Endothelial cell of hepatic sinusoid (primary cell): ENCODE measurements at regions not wholly inside any gene's neighbourhood (a gene's known extent, or its start where the extent isn't known, plus 50 kb on each side); places are given as distances from the start of the nearest gene placed in this dataset.

ENCODE experiments used
- in situ Hi-C: cut with HindIII; loops from 2 replicates; pipeline ENCODE4 v1.10.0; 2017; ENCODE audit warnings: low sequenced_read_pairs

GRCh38 chr21:19900149-19900548 is 1098.1 kb upstream of the NCAM2 start:
- in situ Hi-C loops: no loop called here

DNA sequence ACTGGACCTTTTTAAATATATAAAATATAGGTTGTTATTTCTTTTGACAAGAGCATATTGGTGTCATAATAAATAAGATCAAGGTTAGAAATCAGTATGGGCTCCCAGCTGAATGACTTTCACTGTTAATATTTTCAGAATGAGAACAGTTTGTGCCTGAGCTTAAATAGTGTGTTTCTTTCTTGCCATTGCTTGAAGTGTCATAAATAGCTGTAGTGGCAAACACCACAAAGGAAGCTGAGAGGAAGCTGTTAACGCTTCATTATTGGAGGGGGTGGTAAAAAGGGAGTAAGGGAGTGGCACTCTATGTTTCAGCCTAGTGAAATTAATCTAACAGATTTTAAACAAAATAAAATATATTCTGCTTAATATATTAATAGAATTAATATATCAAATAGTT is 1089.8 kb upstream of the NCAM2 start:
- in situ Hi-C loops: no loop called here

DNA sequence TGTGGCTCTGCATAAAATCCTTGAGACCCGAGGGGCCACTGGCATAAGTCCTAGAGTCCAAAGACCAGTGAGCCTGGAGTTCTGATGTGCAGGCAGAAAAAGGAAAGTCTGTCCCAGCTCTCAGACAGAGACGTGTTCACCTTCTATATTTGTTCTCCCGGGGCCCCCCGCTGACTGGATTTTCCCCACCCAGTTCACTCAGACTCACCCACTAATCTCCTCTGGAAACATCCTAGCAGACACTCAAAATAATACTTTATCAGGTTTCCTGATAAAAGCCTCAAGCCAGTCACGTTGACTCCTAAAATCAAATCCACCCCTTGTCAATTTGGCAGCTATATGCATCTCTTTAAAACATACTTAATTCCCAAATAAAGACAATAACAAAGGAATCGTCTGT is 1084.2 kb upstream of the NCAM2 start:
- in situ Hi-C loops: no loop called here

GRCh38 chr21:19921211-19921610 is 1077.0 kb upstream of the NCAM2 start:
- in situ Hi-C loops: no loop called here

- in situ Hi-C loops: no loop called here
Observed at GRCh38 chr21:19922122-19922521, 1076.1 kb upstream of the NCAM2 start.

- in situ Hi-C loops: no loop called here
Observed at GRCh38 chr21:19935467-19935866, 1062.7 kb upstream of the NCAM2 start.

- in situ Hi-C loops: no loop called here
Observed at GRCh38 chr21:19937619-19938018, 1060.6 kb upstream of the NCAM2 start.

DNA sequence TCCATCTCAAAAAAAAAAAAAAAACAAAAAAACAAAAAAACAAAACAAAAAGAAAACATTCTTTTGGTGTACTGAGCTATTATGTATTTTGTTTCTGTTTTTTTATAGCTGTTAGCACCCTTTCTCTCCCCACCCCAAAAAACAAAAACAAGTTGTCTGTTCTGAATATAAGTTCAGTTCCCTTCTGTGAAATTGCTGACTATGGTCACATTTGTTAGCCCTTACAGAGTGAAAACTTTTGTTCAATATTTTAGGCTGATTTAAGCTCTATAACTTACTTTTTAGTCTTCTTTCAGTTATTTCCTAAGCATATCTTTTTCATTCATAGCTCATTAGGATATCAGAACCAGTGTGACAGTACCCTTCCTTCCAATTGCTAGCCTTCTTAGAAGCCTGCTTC is 1056.6 kb upstream of the NCAM2 start:
- in situ Hi-C loops: no loop called here

- in situ Hi-C loops: no loop called here
Observed at GRCh38 chr21:19950347-19950746, 1047.9 kb upstream of the NCAM2 start.

DNA sequence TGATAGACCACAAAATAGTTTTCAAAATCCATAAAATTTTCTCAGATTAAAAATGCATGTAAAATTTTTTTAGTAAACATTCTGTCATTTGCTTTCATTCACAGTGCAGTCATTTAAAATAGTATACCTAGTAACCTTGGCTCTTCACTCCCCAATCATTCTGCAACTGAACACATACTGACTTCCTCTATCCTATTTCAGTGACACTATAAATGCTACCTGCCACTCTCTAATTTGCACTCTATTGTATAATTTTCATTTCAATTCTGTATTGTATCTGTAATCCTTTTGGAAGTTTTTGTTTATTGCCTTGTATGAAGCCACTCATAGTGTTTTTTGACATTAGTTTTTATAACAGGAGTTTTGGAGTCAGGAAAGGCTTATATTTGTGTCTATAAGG is 1029.1 kb upstream of the NCAM2 start:
- in situ Hi-C loops: no loop called here

- in situ Hi-C loops: no loop called here
Observed at GRCh38 chr21:19981938-19982337, 1016.3 kb upstream of the NCAM2 start.

DNA sequence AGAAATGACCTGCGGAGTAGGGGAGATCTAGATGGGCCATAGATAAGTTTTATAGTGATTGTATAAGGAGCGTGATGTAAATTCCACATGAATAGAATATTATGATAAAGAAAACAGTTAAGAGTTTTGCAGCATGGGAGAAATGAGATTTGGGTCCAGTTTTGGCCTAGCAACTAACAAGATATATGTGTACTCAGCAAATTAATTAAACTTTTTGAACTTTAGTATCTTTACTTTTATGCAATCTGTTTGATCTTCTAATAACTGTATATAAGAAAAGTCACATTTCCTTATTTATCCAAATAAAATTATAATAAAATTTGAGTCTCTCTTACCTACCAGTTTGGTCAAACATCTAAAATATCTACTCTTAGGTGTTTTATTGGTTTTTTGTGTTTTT is 1011.8 kb upstream of the NCAM2 start:
- in situ Hi-C loops: no loop called here

DNA sequence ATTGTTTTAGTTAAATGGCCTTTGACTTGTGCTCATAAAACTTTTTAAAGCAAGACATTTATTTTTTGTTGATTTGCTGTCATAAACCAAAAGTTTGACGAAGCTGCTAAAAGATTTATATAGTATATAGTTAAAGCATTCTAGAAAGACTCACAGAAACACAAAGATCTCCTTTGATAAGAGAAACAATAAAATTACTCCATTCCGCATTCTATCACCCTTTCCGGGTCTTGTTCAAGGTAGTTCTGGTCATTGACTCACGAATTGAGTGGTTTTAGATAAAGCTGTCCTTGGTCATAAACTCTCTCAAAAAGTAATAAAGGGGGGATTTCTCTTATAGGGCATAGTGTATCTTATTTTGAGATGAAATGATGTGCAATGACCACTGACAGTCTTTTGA is 1010.5 kb upstream of the NCAM2 start:
- in situ Hi-C loops: no loop called here

- in situ Hi-C loops: no loop called here
Observed at GRCh38 chr21:19992540-19992939, 1005.7 kb upstream of the NCAM2 start.

- in situ Hi-C loops: no loop called here
Observed at GRCh38 chr21:19993268-19993667, 1004.9 kb upstream of the NCAM2 start.

- in situ Hi-C loops: no loop called here
Observed at GRCh38 chr21:19995253-19995652, 1003.0 kb upstream of the NCAM2 start.

GRCh38 chr21:19998453-19998852 is 999.8 kb upstream of the NCAM2 start:
- in situ Hi-C loops: no loop called here

GRCh38 chr21:19999369-20000272 is 998.6 kb upstream of the NCAM2 start:
- in situ Hi-C loops: no loop called here

- in situ Hi-C loops: no loop called here
Observed at GRCh38 chr21:20004367-20004766, 993.8 kb upstream of the NCAM2 start.

GRCh38 chr21:20010691-20011200 is 987.5 kb upstream of the NCAM2 start:
- in situ Hi-C loops: no loop called here

GRCh38 chr21:20013851-20014250 is 984.4 kb upstream of the NCAM2 start:
- in situ Hi-C loops: no loop called here

- in situ Hi-C loops: no loop called here
Observed at GRCh38 chr21:20016435-20017005, 981.7 kb upstream of the NCAM2 start.
